ENCODE measurements at regions not wholly inside any gene's neighbourhood (a gene's known extent, or its start where the extent isn't known, plus 50 kb on each side); places are given as distances from the start of the nearest gene placed in this dataset.

DNA sequence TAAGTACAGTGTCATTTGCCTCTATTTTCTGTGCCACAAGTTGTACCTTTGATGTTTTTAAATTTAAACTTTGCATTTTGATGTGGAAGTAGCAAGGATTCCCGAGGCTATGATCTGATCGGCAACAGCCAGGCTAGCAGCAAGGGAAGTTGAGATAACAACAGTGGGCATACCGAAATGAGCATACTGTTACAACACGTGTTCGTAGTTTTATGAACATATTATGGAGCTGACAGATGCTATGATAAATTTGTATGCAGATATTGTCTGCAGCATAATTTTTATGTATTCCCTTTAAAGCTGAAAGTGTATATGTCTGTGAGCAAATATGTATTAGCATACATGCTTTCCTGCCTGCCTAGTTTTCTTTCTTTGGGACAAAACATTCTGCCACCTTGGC, 306.1 kb downstream of the PCDH7 start:
- no TSS peak for BruUV-seq (replicated peaks)
- Histone ChIP-seq H3K27me3 (ENCODE audit: control insufficient read depth, insufficient read depth, low read length) (no peaks in the 10 kb centered on the region), H3K9me3 (ENCODE audit: control insufficient read depth, insufficient read depth, low read depth, low read length) (no peaks in the 10 kb centered on the region), H3K4me3 (ENCODE audit: low read depth in 2 of 2, low read length in 2 of 2) (no peak overlapping the region), H3K4me1 (ENCODE audit: control insufficient read depth, insufficient read depth, low read length) (no peaks in the 10 kb centered on the region), H3K27ac (ENCODE audit: low read length) (no peak overlapping the region), H3K36me3 (ENCODE audit: control insufficient read depth, insufficient read depth, low read length) (no peaks in the 10 kb centered on the region)
- DNase-seq (ENCODE audit: low read depth, low spot score) (no peak), ATAC-seq (no peak)
- intact Hi-C loops (cut with micrococcal nuclease; ENCODE audit: unreplicated experiment) = no loop called here
- TF ChIP-seq CTCF (IDR thresholded peaks at IDR 0.05) (no peak), SIN3A (IDR thresholded peaks at IDR 0.05; ENCODE audit: borderline replicate concordance, insufficient read depth, low read depth, low read length) (no peak), POLR2AphosphoS5 (IDR thresholded peaks at IDR 0.05; ENCODE audit: low read depth, low read length) (no peak), TCF7L2 (IDR thresholded peaks at IDR 0.05; ENCODE audit: low read depth, low read length) (no peak)
- TF ChIP-seq, protein P1, sequence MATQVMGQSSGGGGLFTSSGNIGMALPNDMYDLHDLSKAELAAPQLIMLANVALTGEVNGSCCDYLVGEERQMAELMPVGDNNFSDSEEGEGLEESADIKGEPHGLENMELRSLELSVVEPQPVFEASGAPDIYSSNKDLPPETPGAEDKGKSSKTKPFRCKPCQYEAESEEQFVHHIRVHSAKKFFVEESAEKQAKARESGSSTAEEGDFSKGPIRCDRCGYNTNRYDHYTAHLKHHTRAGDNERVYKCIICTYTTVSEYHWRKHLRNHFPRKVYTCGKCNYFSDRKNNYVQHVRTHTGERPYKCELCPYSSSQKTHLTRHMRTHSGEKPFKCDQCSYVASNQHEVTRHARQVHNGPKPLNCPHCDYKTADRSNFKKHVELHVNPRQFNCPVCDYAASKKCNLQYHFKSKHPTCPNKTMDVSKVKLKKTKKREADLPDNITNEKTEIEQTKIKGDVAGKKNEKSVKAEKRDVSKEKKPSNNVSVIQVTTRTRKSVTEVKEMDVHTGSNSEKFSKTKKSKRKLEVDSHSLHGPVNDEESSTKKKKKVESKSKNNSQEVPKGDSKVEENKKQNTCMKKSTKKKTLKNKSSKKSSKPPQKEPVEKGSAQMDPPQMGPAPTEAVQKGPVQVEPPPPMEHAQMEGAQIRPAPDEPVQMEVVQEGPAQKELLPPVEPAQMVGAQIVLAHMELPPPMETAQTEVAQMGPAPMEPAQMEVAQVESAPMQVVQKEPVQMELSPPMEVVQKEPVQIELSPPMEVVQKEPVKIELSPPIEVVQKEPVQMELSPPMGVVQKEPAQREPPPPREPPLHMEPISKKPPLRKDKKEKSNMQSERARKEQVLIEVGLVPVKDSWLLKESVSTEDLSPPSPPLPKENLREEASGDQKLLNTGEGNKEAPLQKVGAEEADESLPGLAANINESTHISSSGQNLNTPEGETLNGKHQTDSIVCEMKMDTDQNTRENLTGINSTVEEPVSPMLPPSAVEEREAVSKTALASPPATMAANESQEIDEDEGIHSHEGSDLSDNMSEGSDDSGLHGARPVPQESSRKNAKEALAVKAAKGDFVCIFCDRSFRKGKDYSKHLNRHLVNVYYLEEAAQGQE (IDR thresholded peaks at IDR 0.05; ENCODE audit: insufficient read depth in 1 of 2, low read depth in 2 of 2, low read length in 1 of 2) = no peak
- in situ Hi-C loops (cut with HindIII; ENCODE audit: low pct_unique_long_range_greater_than_20kb, low sequenced_read_pairs) = no loop called here
- POLR2A ChIA-PET = interaction anchor here (0.6 kb wide), 1 partner anchor 18 kb away, joined by 3 read pairs; no protein-coding TSS in a partner anchor
- CTCF ChIA-PET = no interaction called here

DNA sequence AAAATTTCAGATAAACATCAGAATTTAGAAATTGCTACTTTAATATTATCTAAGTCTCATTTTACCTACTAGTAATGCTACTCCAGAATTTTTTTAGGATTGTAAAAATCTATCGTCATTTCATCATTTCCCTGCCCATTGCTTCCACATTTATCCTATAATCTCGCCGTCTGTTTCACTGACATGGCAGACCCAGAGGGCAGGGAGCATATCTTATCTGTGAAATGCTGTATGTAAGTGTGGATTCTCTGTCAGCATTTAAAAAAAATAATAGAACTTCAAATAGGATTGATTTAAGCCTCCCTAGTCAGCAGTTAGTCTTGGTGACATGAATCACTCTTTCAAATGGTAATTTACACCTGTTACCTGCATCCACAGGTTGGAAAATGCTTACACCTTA, 314.4 kb downstream of the PCDH7 start:
- Histone ChIP-seq H3K4me3 (ENCODE audit: low read depth in 2 of 2, low read length in 2 of 2) (no peak overlapping the region), H3K9me3 (ENCODE audit: control insufficient read depth, insufficient read depth, low read depth, low read length) (no peaks in the 10 kb centered on the region), H3K27me3 (ENCODE audit: control insufficient read depth, insufficient read depth, low read length) (no peaks in the 10 kb centered on the region), H3K36me3 (ENCODE audit: control insufficient read depth, insufficient read depth, low read length) (no peaks in the 10 kb centered on the region), H3K4me1 (ENCODE audit: control insufficient read depth, insufficient read depth, low read length) (no peaks in the 10 kb centered on the region), H3K27ac (ENCODE audit: low read length) (no peak overlapping the region)
- in situ Hi-C loops (cut with HindIII; ENCODE audit: low pct_unique_long_range_greater_than_20kb, low sequenced_read_pairs) (no loop called here), intact Hi-C loops (cut with micrococcal nuclease; ENCODE audit: unreplicated experiment) (no loop called here)
- ATAC-seq (no peak), DNase-seq (ENCODE audit: low read depth, low spot score) (no peak)
- TF ChIP-seq TCF7L2 (IDR thresholded peaks at IDR 0.05; ENCODE audit: low read depth, low read length) (no peak), SIN3A (IDR thresholded peaks at IDR 0.05; ENCODE audit: borderline replicate concordance, insufficient read depth, low read depth, low read length) (no peak), CTCF (IDR thresholded peaks at IDR 0.05) (no peak)
- TF ChIP-seq, protein P1 (IDR thresholded peaks at IDR 0.05; ENCODE audit: insufficient read depth in 1 of 2, low read depth in 2 of 2, low read length in 1 of 2) = no peak
- CTCF ChIA-PET = no interaction called here
- POLR2A ChIA-PET = no interaction called here
- no TSS peak for BruUV-seq (replicated peaks)

Data from Panc1 (cell line).